ENCODE measurements at regions not wholly inside any gene's neighbourhood (a gene's known extent, or its start where the extent isn't known, plus 50 kb on each side); places are given as distances from the start of the nearest gene placed in this dataset.
"Not testable (repeated sequence)": the region's sequence is repeated elsewhere in the genome, so short reads cannot be mapped to it uniquely, and the experiment has no call there.

- H3K27me3 ChIP-seq (ENCODE audit: control insufficient read depth in 2 of 2, insufficient read depth in 2 of 2, low read length in 2 of 2): peaks cover 0 to 1% of the 10 kb centered on the region in 2 experiments
- no peaks in the 10 kb centered on the region for H3K36me3 ChIP-seq (ENCODE audit: control insufficient read depth in 2 of 2, extremely low read depth in 1 of 2, insufficient read depth in 2 of 2, low read length in 2 of 2)
- DNase-seq (ENCODE audit: low read depth, low spot score) (no peak), FAIRE-seq (no peak)
- H3K4me3 ChIP-seq (replicated peaks in 1 of 3; ENCODE audit: insufficient read depth in 1 of 3, low read depth in 1 of 3, low read length in 3 of 3): no peak overlapping the region
- intact Hi-C loops (cut with micrococcal nuclease) (no loop called here), dilution Hi-C loops (cut with MboI; ENCODE audit: extremely low pct_ligation_motif_present, low sequenced_read_pairs) (no loop called here)
- POLR2A ChIA-PET: no interaction called here
- no peak overlapping the region for H2AFZ ChIP-seq (ENCODE audit: low read depth, low read length)
- no peaks in the 10 kb centered on the region for H3K9me3 ChIP-seq (replicated peaks; ENCODE audit: control insufficient read depth, insufficient read depth, low read length)
- no peak for TF ChIP-seq JUN (IDR thresholded peaks at IDR 0.05; ENCODE audit: borderline replicate concordance, insufficient read depth, insufficient read length, low read depth)
- no peak for TF ChIP-seq FOS (IDR thresholded peaks at IDR 0.05; ENCODE audit: borderline replicate concordance, insufficient read depth, low read length)
- TF ChIP-seq, protein P1, sequence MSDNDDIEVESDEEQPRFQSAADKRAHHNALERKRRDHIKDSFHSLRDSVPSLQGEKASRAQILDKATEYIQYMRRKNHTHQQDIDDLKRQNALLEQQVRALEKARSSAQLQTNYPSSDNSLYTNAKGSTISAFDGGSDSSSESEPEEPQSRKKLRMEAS (IDR thresholded peaks at IDR 0.05; ENCODE audit: insufficient read depth, insufficient read length): no peak
- no peak for TF ChIP-seq EZH2 (IDR thresholded peaks at IDR 0.05; ENCODE audit: borderline replicate concordance, low read depth, low read length, severe bottlenecking)
- no peak for TF ChIP-seq POLR2A (IDR thresholded peaks at IDR 0.05; ENCODE audit: low read depth, low read length)
- TF ChIP-seq GATA2 (IDR thresholded peaks at IDR 0.05; ENCODE audit: insufficient read depth, insufficient read length, low read depth, low read length): no peak
- H3K4me2 ChIP-seq (ENCODE audit: insufficient read depth, low read length): no peak overlapping the region
- H3K4me1 ChIP-seq (ENCODE audit: control insufficient read depth, extremely low read depth, insufficient read depth, low read length): no peaks in the 10 kb centered on the region
- H3K79me2 ChIP-seq (ENCODE audit: control insufficient read depth, insufficient read depth, low read length): no peaks in the 10 kb centered on the region
- no peaks in the 10 kb centered on the region for H4K20me1 ChIP-seq (replicated peaks; ENCODE audit: control insufficient read depth, extremely low read depth, insufficient read depth, low read length)
- H3K9ac ChIP-seq (replicated peaks; ENCODE audit: extremely low read depth, insufficient read depth, low read length): no peak overlapping the region
- CTCF ChIA-PET: interaction anchor here (1.7 kb wide), 1 partner anchor 39 kb away, joined by 5 read pairs; no protein-coding TSS in a partner anchor
- BruUV-seq (replicated peaks): no TSS peak
- H3K27ac ChIP-seq (ENCODE audit: insufficient read depth, low read depth, low read length): no peak overlapping the region
- no peaks in the 10 kb centered on the region for H3K9me1 ChIP-seq (replicated peaks; ENCODE audit: control insufficient read depth, extremely low read depth, insufficient read depth, low read length)
Measured at GRCh38 chr11:45732343-45732742, 66.9 kb upstream of the CHST1 start.

DNA sequence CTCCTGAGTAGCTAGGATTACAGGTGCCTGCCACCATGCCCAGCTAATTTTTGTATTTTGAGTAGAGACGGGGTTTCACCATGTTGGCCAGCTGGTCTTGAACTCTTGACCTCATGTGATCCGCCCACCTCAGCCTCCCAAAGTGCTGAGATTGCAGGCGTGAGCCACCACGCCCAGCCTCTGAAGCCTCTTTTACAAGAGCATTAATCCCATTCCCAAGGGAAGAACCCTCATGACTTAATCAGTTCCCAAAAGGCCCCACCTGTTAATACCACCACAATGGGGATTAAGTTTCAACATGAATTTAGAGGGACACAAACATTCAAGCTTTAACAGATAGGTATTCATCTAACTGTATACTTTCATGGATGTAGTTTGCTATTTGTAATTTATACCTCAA, 65.7 kb upstream of the CHST1 start:
- H3K36me3 ChIP-seq (ENCODE audit: control insufficient read depth in 2 of 2, extremely low read depth in 1 of 2, insufficient read depth in 2 of 2, low read length in 2 of 2); H3K4me3 ChIP-seq (replicated peaks in 1 of 3; ENCODE audit: insufficient read depth in 1 of 3, low read depth in 1 of 3, low read length in 3 of 3); H3K9me1 ChIP-seq (replicated peaks; ENCODE audit: control insufficient read depth, extremely low read depth, insufficient read depth, low read length); dilution Hi-C loops (cut with MboI; ENCODE audit: extremely low pct_ligation_motif_present, low sequenced_read_pairs); H3K79me2 ChIP-seq (ENCODE audit: control insufficient read depth, insufficient read depth, low read length); intact Hi-C loops (cut with micrococcal nuclease); H3K27me3 ChIP-seq (ENCODE audit: control insufficient read depth in 2 of 2, insufficient read depth in 2 of 2, low read length in 2 of 2); POLR2A ChIA-PET; H4K20me1 ChIP-seq (replicated peaks; ENCODE audit: control insufficient read depth, extremely low read depth, insufficient read depth, low read length); CTCF ChIA-PET; H3K27ac ChIP-seq (ENCODE audit: insufficient read depth, low read depth, low read length); BruUV-seq (replicated peaks); DNase-seq (ENCODE audit: low read depth, low spot score); H2AFZ ChIP-seq (ENCODE audit: low read depth, low read length); H3K4me2 ChIP-seq (ENCODE audit: insufficient read depth, low read length); H3K9me3 ChIP-seq (replicated peaks; ENCODE audit: control insufficient read depth, insufficient read depth, low read length); FAIRE-seq; H3K4me1 ChIP-seq (ENCODE audit: control insufficient read depth, extremely low read depth, insufficient read depth, low read length); H3K9ac ChIP-seq (replicated peaks; ENCODE audit: extremely low read depth, insufficient read depth, low read length): not testable (repeated sequence)

All from endothelial cell of umbilical vein (primary cell).